ENCODE measurements at regions not wholly inside any gene's neighbourhood (a gene's known extent, or its start where the extent isn't known, plus 50 kb on each side); places are given as distances from the start of the nearest gene placed in this dataset.
"Not testable (repeated sequence)": the region's sequence is repeated elsewhere in the genome, so short reads cannot be mapped to it uniquely, and the experiment has no call there.

DNA sequence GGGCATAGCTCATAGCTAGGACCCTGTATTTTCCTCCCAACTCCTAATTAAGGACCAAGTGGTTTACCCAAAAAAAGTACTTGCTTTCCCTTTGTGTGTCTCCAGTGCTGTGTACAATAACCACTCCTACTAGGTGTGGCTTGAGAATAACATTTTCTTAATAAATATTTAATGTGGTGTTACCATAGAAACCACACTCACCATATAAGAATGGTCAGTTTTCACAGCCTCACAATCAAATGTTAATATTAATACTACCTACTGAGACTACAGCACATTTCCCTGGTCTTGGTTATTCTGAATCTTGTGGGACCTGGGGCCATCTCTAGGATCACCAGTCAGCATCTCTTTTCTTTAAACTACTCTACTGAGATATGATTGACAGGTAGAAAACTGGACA, 83.5 kb upstream of the BCAR3 start:
- no peak for DNase-seq
- Histone ChIP-seq H3K27me3 (replicated peaks in 2 of 5; ENCODE audit: control insufficient read depth in 4 of 5, insufficient read depth in 5 of 5, low read length in 4 of 5) (no peaks in the 10 kb centered on the region), H3K9me3 (ENCODE audit: control extremely low read depth in 1 of 5, control insufficient read depth in 4 of 5, insufficient read depth in 2 of 5, low read depth in 1 of 5, low read length in 4 of 5) (no peaks in the 10 kb centered on the region), H3K4me1 (ENCODE audit: control extremely low read depth in 1 of 4, control insufficient read depth in 4 of 4, insufficient read depth in 4 of 4, low read length in 3 of 4) (peaks cover 0 to 23% (median 13%) of the 10 kb centered on the region in 4 experiments), H3K36me3 (ENCODE audit: control insufficient read depth in 4 of 4, insufficient read depth in 4 of 4, low read length in 3 of 4) (no peaks in the 10 kb centered on the region), H3K27ac (ENCODE audit: insufficient read depth in 1 of 2, low read depth in 1 of 2, low read length in 2 of 2, poor library complexity in 1 of 2, severe bottlenecking in 2 of 2) (no peak overlapping the region), H3K4me3 (ENCODE audit: control insufficient read depth in 1 of 7, extremely low read depth in 1 of 7, insufficient read depth in 4 of 7, low read depth in 2 of 7, low read length in 6 of 7) (no peak overlapping the region)
- CTCF ChIA-PET = no interaction called here
- POLR2A ChIA-PET = no interaction called here

DNA sequence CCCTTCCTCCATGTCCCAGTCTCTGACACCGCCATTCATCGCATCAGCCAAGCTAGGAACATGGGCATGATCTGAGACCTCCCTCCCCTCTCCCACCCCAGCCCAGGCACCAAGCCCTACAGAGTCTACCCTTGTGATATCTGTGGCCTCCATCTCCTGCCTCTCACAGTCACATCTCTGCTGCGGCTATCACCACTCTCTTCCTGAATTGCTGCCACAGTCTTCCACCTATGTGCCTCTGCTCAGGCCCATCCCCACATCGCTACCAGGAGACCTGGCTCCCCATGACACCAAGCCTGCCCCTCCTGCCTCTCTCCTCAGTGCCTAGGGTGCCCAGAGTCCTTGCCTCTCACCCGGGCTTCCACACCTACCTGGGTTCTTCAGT, 82.7 kb upstream of the BCAR3 start:
- WGBS (ENCODE audit: insufficient coverage) = 97% methylated on average over 4 of the region's 5 CpGs
- H3K4me1 ChIP-seq (ENCODE audit: control extremely low read depth in 1 of 4, control insufficient read depth in 4 of 4, insufficient read depth in 4 of 4, low read length in 3 of 4) = peaks cover 0 to 27% (median 15%) of the 10 kb centered on the region in 4 experiments
- POLR2A ChIA-PET = no interaction called here
- CTCF ChIA-PET = interaction anchor here (0.6 kb wide), 1 partner anchor 58 kb away, joined by 3 read pairs; no protein-coding TSS in a partner anchor
- H3K4me3 ChIP-seq (ENCODE audit: control insufficient read depth in 1 of 7, extremely low read depth in 1 of 7, insufficient read depth in 4 of 7, low read depth in 2 of 7, low read length in 6 of 7) = no peak overlapping the region
- H3K36me3 ChIP-seq (ENCODE audit: control insufficient read depth in 4 of 4, insufficient read depth in 4 of 4, low read length in 3 of 4) = no peaks in the 10 kb centered on the region
- no peaks in the 10 kb centered on the region for H3K27me3 ChIP-seq (replicated peaks in 2 of 5; ENCODE audit: control insufficient read depth in 4 of 5, insufficient read depth in 5 of 5, low read length in 4 of 5)
- no peak overlapping the region for H3K27ac ChIP-seq (ENCODE audit: insufficient read depth in 1 of 2, low read depth in 1 of 2, low read length in 2 of 2, poor library complexity in 1 of 2, severe bottlenecking in 2 of 2)
- no peak for DNase-seq
- H3K9me3 ChIP-seq (ENCODE audit: control extremely low read depth in 1 of 5, control insufficient read depth in 4 of 5, insufficient read depth in 2 of 5, low read depth in 1 of 5, low read length in 4 of 5) = no peaks in the 10 kb centered on the region

DNA sequence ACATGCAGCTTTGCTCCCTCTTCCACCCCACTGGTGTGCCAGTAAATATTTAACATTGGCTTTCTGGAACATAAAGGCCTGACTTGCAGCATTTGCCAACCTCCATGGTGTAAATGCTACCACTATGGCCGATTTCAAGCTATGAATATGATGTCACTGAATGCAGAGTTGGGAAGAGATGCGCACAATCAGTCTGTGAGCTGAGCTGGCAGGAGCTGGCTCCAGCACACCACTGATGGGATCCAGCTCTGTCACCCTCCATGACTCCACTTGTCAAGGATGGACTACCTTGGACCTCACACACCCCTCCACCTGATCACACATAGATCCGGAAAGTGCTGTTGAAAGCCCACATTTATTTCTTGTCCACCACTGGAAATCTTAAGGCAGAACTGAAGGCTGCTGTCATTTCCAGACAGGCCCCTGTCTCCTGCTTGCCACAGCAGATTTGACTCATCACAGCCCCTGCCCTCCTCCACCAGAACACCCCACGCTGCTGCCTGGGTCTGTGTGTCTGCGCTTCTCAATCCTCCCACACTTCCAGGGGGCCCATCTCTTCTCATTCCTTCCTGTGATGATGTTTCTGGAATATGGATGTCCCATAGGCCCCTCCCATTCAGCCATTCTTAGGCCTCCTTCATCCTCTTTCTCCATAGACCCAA, 82.2 kb upstream of the BCAR3 start:
- WGBS (ENCODE audit: insufficient coverage) = 100% methylated on average over 5 of the region's 5 CpGs
- no peaks in the 10 kb centered on the region for H3K9me3 ChIP-seq (ENCODE audit: control extremely low read depth in 1 of 5, control insufficient read depth in 4 of 5, insufficient read depth in 2 of 5, low read depth in 1 of 5, low read length in 4 of 5)
- no peaks in the 10 kb centered on the region for H3K36me3 ChIP-seq (ENCODE audit: control insufficient read depth in 4 of 4, insufficient read depth in 4 of 4, low read length in 3 of 4)
- no peaks in the 10 kb centered on the region for H3K27me3 ChIP-seq (replicated peaks in 2 of 5; ENCODE audit: control insufficient read depth in 4 of 5, insufficient read depth in 5 of 5, low read length in 4 of 5)
- H3K27ac ChIP-seq (ENCODE audit: insufficient read depth in 1 of 2, low read depth in 1 of 2, low read length in 2 of 2, poor library complexity in 1 of 2, severe bottlenecking in 2 of 2) = no peak overlapping the region
- no peak for DNase-seq
- ChIA-PET POLR2A (no interaction called here), CTCF (interaction anchor here (0.6 kb wide), 1 partner anchor 58 kb away, joined by 3 read pairs; no protein-coding TSS in a partner anchor)
- no peak overlapping the region for H3K4me3 ChIP-seq (ENCODE audit: control insufficient read depth in 1 of 7, extremely low read depth in 1 of 7, insufficient read depth in 4 of 7, low read depth in 2 of 7, low read length in 6 of 7)
- peaks cover 0 to 27% (median 14%) of the 10 kb centered on the region in 4 experiments for H3K4me1 ChIP-seq (ENCODE audit: control extremely low read depth in 1 of 4, control insufficient read depth in 4 of 4, insufficient read depth in 4 of 4, low read length in 3 of 4)

DNA sequence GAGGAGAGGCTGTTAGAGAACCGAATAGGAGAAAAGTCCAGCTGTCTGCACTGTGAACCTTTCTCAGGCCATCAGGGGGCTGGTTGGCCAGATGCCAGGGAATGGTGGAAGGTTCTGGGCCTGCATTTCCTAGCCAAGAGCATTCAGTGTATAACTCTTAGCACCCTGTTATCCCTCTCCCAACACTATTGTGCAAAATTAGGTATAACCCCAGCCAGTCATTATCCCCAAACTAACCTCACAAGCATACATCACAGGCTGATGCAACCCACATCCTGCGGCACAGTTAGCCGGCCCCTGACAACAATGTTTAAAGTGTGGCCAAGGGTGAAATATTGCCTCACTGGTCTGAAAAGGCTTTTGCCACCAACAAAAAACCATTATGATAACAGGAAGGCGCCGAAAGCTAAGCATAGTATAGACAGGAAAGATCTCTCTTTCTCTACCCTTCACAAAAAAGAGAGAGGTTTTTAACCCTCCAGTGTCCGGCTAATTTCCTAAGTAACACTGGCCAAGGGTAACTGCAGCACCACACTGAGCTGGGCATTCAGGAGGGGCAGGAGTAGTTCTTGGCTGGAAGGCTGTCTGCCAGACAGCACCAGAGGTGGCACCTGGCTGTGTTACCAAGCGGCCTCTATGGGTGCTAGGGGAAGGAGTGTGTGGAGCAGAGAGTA, 77.3 kb upstream of the BCAR3 start:
- H3K9me3 ChIP-seq (ENCODE audit: control extremely low read depth in 1 of 5, control insufficient read depth in 4 of 5, insufficient read depth in 2 of 5, low read depth in 1 of 5, low read length in 4 of 5) = no peaks in the 10 kb centered on the region
- 52% methylated on average over 3 of the region's 7 CpGs for WGBS (ENCODE audit: insufficient coverage)
- no peak overlapping the region for H3K27ac ChIP-seq (ENCODE audit: insufficient read depth in 1 of 2, low read depth in 1 of 2, low read length in 2 of 2, poor library complexity in 1 of 2, severe bottlenecking in 2 of 2)
- peak in 2 of 3 donors; percentile 58 to 62 for DNase-seq
- H3K4me1 ChIP-seq (ENCODE audit: control extremely low read depth in 1 of 4, control insufficient read depth in 4 of 4, insufficient read depth in 4 of 4, low read length in 3 of 4) = peaks cover 0 to 19% (median 9%) of the 10 kb centered on the region in 4 experiments
- ChIA-PET CTCF (interaction anchor here (0.9 to 1.6 kb wide), 2 partner anchors 19 to 22 kb away, joined by 3 to 4 read pairs; no protein-coding TSS in a partner anchor), POLR2A (no interaction called here)
- H3K27me3 ChIP-seq (replicated peaks in 2 of 5; ENCODE audit: control insufficient read depth in 4 of 5, insufficient read depth in 5 of 5, low read length in 4 of 5) = no peaks in the 10 kb centered on the region
- H3K36me3 ChIP-seq (ENCODE audit: control insufficient read depth in 4 of 4, insufficient read depth in 4 of 4, low read length in 3 of 4) = no peaks in the 10 kb centered on the region
- no peak overlapping the region for H3K4me3 ChIP-seq (ENCODE audit: control insufficient read depth in 1 of 7, extremely low read depth in 1 of 7, insufficient read depth in 4 of 7, low read depth in 2 of 7, low read length in 6 of 7)

DNA sequence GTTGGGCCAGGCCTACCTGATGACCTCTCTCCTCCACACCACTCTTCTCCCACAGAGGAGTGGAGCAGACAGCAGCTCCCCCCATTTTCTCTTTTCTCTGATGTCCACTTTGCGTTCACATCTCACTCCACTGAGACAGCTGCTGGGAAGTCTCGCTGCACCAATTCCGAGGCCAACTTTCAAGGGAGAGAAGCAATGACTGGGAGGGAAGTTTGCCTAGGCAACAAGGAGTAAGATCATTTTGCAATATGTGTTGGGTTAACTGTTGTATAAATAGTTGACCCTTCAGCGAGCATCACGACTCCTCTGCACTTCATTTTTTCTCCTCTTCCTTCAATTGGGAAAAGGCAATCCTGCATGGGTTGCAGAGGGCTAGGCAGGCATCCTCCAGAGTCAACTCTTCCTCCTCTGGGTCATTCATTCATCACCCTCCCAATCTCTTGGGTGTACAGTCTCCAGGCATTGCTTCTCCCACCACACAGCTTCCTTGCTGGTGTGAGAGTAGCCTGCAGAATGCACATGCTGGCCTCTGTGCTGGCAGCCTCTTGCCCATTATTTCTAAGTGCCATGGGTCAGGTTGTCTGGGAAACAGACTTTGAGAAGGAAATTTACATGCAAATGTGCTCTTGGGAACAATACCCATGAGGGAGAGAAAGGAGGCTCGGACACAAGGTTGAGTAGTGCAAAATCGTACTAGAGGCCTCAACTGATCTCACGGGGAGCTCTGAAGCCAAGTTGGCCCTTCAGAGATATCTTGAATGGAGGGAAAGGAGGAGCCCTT, 75.8 kb upstream of the BCAR3 start:
- peaks cover 0 to 19% (median 9%) of the 10 kb centered on the region in 4 experiments for H3K4me1 ChIP-seq (ENCODE audit: control extremely low read depth in 1 of 4, control insufficient read depth in 4 of 4, insufficient read depth in 4 of 4, low read length in 3 of 4)
- no peaks in the 10 kb centered on the region for H3K9me3 ChIP-seq (ENCODE audit: control extremely low read depth in 1 of 5, control insufficient read depth in 4 of 5, insufficient read depth in 2 of 5, low read depth in 1 of 5, low read length in 4 of 5)
- H3K36me3 ChIP-seq (ENCODE audit: control insufficient read depth in 4 of 4, insufficient read depth in 4 of 4, low read length in 3 of 4) = no peaks in the 10 kb centered on the region
- CTCF ChIA-PET = interaction anchor here (1.0 to 1.6 kb wide), 2 partner anchors 13 to 17 kb away, joined by 3 to 4 read pairs; no protein-coding TSS in a partner anchor
- no peak overlapping the region for H3K4me3 ChIP-seq (ENCODE audit: control insufficient read depth in 1 of 7, extremely low read depth in 1 of 7, insufficient read depth in 4 of 7, low read depth in 2 of 7, low read length in 6 of 7)
- no peak overlapping the region for H3K27ac ChIP-seq (ENCODE audit: insufficient read depth in 1 of 2, low read depth in 1 of 2, low read length in 2 of 2, poor library complexity in 1 of 2, severe bottlenecking in 2 of 2)
- POLR2A ChIA-PET = no interaction called here
- DNase-seq = no peak
- no peaks in the 10 kb centered on the region for H3K27me3 ChIP-seq (replicated peaks in 2 of 5; ENCODE audit: control insufficient read depth in 4 of 5, insufficient read depth in 5 of 5, low read length in 4 of 5)
- WGBS (ENCODE audit: insufficient coverage) = 90% methylated on average over 4 of the region's 8 CpGs

DNA sequence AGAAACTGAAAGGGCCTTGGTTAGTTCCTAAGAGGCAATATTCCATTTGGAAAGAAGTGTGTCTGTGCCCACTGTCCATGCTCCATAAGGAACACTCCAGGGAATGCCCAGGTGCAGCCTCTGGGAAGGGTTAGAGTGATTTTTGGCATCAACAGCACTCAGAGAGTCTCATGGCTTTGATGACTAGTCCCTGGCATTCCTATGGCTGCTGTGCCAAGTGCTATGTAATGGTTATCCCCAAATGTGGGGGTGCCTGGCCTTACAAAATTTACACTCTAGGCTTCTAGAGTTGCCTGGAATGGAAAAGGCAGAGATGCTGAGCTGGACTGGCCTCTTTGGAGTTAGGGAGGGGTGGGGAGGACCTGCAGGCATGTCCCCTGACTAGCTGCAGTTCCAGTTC, 75.0 kb upstream of the BCAR3 start:
- CTCF ChIA-PET = interaction anchor here (1.0 kb wide), 2 partner anchors 14 to 30 kb away, joined by 3 read pairs; no protein-coding TSS in a partner anchor
- Histone ChIP-seq H3K4me3 (ENCODE audit: control insufficient read depth in 1 of 7, extremely low read depth in 1 of 7, insufficient read depth in 4 of 7, low read depth in 2 of 7, low read length in 6 of 7) (no peak overlapping the region), H3K36me3 (ENCODE audit: control insufficient read depth in 4 of 4, insufficient read depth in 4 of 4, low read length in 3 of 4) (no peaks in the 10 kb centered on the region), H3K4me1 (ENCODE audit: control extremely low read depth in 1 of 4, control insufficient read depth in 4 of 4, insufficient read depth in 4 of 4, low read length in 3 of 4) (peaks cover 0 to 19% (median 9%) of the 10 kb centered on the region in 4 experiments), H3K27me3 (replicated peaks in 2 of 5; ENCODE audit: control insufficient read depth in 4 of 5, insufficient read depth in 5 of 5, low read length in 4 of 5) (no peaks in the 10 kb centered on the region), H3K27ac (ENCODE audit: insufficient read depth in 1 of 2, low read depth in 1 of 2, low read length in 2 of 2, poor library complexity in 1 of 2, severe bottlenecking in 2 of 2) (no peak overlapping the region), H3K9me3 (ENCODE audit: control extremely low read depth in 1 of 5, control insufficient read depth in 4 of 5, insufficient read depth in 2 of 5, low read depth in 1 of 5, low read length in 4 of 5) (no peaks in the 10 kb centered on the region)
- POLR2A ChIA-PET = no interaction called here
- DNase-seq = no peak

DNA sequence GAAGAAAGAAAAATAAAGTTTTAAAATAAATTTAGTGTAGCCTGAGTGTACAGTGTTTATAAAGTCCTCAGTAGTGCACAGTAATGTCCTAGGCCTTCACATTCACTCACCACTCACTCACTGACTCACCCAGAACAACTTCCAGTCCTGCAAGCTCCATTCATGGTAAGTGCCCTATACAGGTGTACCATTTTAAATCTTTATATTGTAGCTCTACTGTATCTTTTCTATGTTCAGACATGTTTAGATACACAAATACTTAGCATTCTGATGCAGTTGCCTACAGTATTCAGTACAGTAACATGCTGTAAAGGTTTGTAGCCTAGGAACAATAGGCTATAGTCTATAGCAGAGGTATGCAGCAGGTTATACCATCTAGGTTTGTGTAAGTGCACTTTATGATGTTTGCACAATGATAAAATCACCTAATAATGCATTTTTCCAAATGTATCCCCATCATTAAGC, 73.6 kb upstream of the BCAR3 start:
- H3K27me3 ChIP-seq (replicated peaks in 2 of 5; ENCODE audit: control insufficient read depth in 4 of 5, insufficient read depth in 5 of 5, low read length in 4 of 5); H3K4me3 ChIP-seq (ENCODE audit: control insufficient read depth in 1 of 7, extremely low read depth in 1 of 7, insufficient read depth in 4 of 7, low read depth in 2 of 7, low read length in 6 of 7); DNase-seq; POLR2A ChIA-PET; H3K36me3 ChIP-seq (ENCODE audit: control insufficient read depth in 4 of 4, insufficient read depth in 4 of 4, low read length in 3 of 4); H3K9me3 ChIP-seq (ENCODE audit: control extremely low read depth in 1 of 5, control insufficient read depth in 4 of 5, insufficient read depth in 2 of 5, low read depth in 1 of 5, low read length in 4 of 5); H3K27ac ChIP-seq (ENCODE audit: insufficient read depth in 1 of 2, low read depth in 1 of 2, low read length in 2 of 2, poor library complexity in 1 of 2, severe bottlenecking in 2 of 2): not testable (repeated sequence)
- peaks cover 0 to 32% (median 16%) of the 10 kb centered on the region in 4 experiments for H3K4me1 ChIP-seq (ENCODE audit: control extremely low read depth in 1 of 4, control insufficient read depth in 4 of 4, insufficient read depth in 4 of 4, low read length in 3 of 4)
- CTCF ChIA-PET = interaction anchor here (0.9 to 1.4 kb wide), 4 partner anchors 12 to 80 kb away, joined by 3 to 4 read pairs (median 3); no protein-coding TSS in a partner anchor

All from common myeloid progenitor, CD34-positive (primary cell).